Immature natural killer cell (primary cell): ENCODE measurements at regions not wholly inside any gene's neighbourhood (a gene's known extent, or its start where the extent isn't known, plus 50 kb on each side); places are given as distances from the start of the nearest gene placed in this dataset.

ENCODE experiments used
- DNase-seq, 3 donors: peaks; one replicate each; pipeline ENCODE4 v3.0.0; 2022; ENCODE audit warnings: mixed read lengths in 1 of 3
- H3K27ac Mint-ChIP-seq, 6 donors: one replicate each; pipeline ENCODE4 v1.8.0; 2020; ENCODE audit warnings: mixed read lengths in 6 of 6, mild to moderate bottlenecking in 5 of 6, inconsistent platforms in 4 of 6, moderate library complexity in 3 of 6
- H3K27me3 Mint-ChIP-seq, 3 donors: one replicate each; pipeline ENCODE4 v1.8.0; 2020 to 2021; ENCODE audit warnings: low read depth in 3 of 3, mild to moderate bottlenecking in 3 of 3, mixed read lengths in 3 of 3, moderate library complexity in 3 of 3, inconsistent platforms in 1 of 3
- H3K36me3 Mint-ChIP-seq, 3 donors: one replicate each; pipeline ENCODE4 v1.8.0; 2020; ENCODE audit warnings: mixed read lengths in 3 of 3, inconsistent platforms in 2 of 3, mild to moderate bottlenecking in 2 of 3
- H3K4me1 Mint-ChIP-seq, 2 donors: one replicate each; pipeline ENCODE4 v1.8.0; 2020; ENCODE audit warnings: inconsistent platforms in 2 of 2, mild to moderate bottlenecking in 2 of 2, mixed read lengths in 2 of 2, moderate library complexity in 1 of 2
- H3K4me3 Mint-ChIP-seq, 5 donors: one replicate each; pipeline ENCODE4 v1.8.0; 2020; ENCODE audit warnings: mild to moderate bottlenecking in 5 of 5, mixed read lengths in 5 of 5, inconsistent platforms in 3 of 5, moderate library complexity in 3 of 5
- H3K9me3 Mint-ChIP-seq, 6 donors: one replicate each; pipeline ENCODE4 v1.8.0; 2020; ENCODE audit warnings: mild to moderate bottlenecking in 6 of 6, mixed read lengths in 6 of 6, inconsistent platforms in 4 of 6, moderate library complexity in 3 of 6

DNA sequence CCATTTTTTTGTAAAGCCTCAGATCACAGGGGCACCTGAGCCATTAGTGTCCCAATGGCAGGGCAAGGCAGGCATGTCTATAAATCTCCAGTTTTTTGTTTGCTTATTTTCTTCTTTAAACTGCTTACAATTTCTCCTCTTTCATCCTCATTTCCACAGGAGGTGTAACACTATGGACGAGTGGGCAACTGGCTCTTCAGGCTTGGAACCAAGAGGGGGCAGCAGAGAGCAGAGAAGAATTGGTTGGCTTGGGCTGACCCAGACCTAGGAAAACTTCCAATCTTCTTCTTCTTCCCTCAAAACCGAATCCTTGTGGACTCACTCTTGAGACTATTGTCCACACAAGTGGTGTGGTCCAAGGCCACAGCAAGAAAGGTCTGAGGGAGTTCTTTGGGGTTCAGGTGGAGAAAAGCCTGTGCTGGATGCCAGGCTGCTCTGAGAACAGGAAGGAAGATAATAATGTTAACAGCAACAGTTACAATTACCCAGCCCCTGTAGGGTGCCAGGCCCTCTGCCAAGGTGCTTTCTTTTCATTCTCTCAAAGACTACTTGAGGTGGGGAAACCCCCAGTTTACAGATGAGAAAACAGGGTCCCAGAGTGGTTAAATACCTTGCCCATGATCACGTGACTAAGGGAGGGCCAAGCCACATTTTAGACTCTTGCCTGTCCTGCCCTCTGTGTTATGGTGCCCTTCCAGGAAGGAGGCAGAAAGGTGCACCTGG is 70.7 kb upstream of the E2F8 start:
- Mint-ChIP-seq H3K36me3 (no peaks in the 10 kb centered on the region), H3K4me3 (no peak overlapping the region), H3K27me3 (peaks cover 2 to 4% (median 2%) of the 10 kb centered on the region in 3 donors), H3K4me1 (peaks cover 4 to 5% of the 10 kb centered on the region in 2 donors), H3K27ac (no peak overlapping the region), H3K9me3 (no peaks in the 10 kb centered on the region)
- peak; percentile 6 to 35 (median 21) for DNase-seq

DNA sequence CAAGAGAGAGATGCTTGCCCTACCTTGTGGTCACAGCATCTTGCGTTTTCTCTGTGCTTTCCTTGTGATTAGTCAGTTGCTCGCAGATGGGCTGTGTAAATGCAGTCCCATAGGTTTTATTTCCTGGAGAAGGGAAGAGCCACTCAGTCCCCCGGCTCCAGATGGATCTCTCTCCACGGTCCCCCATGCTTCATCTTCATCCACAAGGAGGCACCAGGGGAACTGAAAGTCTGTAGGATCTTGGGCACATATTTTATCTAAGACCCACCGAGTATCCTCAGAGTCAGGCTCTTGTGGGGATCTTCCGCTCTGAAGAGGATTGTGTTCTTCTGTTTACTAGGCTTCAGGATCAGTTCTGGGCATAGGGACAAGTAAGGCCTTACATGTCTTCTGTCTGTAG is 66.8 kb upstream of the E2F8 start:
- Mint-ChIP-seq H3K27me3 (peaks cover 2 to 3% (median 2%) of the 10 kb centered on the region in 3 donors), H3K4me1 (peaks cover 4 to 5% of the 10 kb centered on the region in 2 donors), H3K9me3 (no peaks in the 10 kb centered on the region), H3K36me3 (no peaks in the 10 kb centered on the region), H3K27ac (no peak overlapping the region), H3K4me3 (no peak overlapping the region)
- no peak for DNase-seq

DNA sequence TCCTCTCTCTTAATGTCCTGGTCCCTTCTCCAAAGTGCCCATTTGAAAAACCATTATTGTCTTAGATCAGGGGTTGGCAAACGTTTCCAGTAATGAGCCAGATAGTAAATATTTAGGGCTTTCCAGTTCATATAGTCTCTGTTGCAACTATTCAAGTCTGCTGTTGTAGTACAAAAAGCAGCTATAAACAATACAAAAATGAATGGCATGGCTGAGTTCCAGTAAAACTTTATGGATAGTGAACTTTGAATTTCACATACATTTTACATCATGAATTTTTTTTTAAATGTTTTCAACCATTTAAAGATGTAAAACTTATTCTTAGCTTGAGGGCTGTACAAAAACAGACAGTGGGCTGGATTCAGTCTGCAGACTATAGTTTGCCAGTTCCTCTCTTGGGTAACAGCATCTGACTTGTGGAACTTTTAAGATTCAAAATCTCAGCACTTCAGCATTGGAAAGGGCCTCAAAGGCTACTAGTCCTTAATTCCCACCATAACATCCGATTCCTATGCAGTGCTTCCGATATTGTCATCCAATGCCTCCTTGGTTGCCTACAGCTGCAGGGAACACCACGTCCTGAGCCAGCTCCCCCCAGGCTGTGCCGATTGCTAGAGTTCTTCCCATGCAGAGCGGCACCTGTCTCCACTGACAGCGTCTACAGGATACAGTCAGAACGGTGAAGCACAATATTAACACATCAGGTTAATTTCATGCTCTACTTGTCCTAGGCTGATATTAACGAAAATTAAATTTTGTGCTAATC is 65.6 kb upstream of the E2F8 start:
- Mint-ChIP-seq H3K4me1 (peaks cover 2% of the 10 kb centered on the region in 2 donors), H3K9me3 (no peaks in the 10 kb centered on the region), H3K27ac (no peak overlapping the region), H3K27me3 (peaks cover 2 to 3% (median 2%) of the 10 kb centered on the region in 3 donors), H3K36me3 (no peaks in the 10 kb centered on the region), H3K4me3 (no peak overlapping the region)
- DNase-seq: no peak

GRCh38 chr11:19301361-19301760 is 60.6 kb upstream of the E2F8 start:
- Mint-ChIP-seq H3K27me3 (peaks cover 2 to 4% (median 3%) of the 10 kb centered on the region in 3 donors), H3K9me3 (no peaks in the 10 kb centered on the region), H3K4me1 (no peaks in the 10 kb centered on the region), H3K36me3 (peaks cover 0 to 3% (median 0%) of the 10 kb centered on the region in 3 donors), H3K27ac (no peak overlapping the region), H3K4me3 (no peak overlapping the region)
- no peak for DNase-seq

DNA sequence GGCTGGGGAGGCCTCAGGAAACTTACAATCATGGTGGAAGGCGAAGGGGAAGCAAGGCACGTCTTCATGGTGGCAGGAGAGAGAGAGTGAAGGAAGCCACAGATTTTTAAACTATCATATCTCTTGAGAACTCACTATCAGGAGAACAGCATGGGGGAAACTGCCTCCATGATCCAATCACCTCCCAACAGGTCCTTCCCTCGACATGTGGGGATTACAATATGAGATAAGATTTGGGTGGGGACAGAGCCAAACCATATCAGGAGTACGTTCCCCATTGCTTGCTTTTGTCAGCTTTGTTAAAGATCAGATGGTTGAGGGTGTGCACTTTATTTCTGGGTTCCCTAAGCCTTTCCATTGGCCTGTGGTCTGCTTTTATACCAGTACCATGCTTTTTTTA is 53.7 kb upstream of the E2F8 start:
- no peak overlapping the region for H3K27ac Mint-ChIP-seq
- H3K4me1 Mint-ChIP-seq: no peaks in the 10 kb centered on the region
- no peak for DNase-seq
- H3K9me3 Mint-ChIP-seq: no peaks in the 10 kb centered on the region
- H3K36me3 Mint-ChIP-seq: peaks cover 0 to 7% (median 0%) of the 10 kb centered on the region in 3 donors
- H3K27me3 Mint-ChIP-seq: peaks cover 2 to 4% (median 2%) of the 10 kb centered on the region in 3 donors
- no peak overlapping the region for H3K4me3 Mint-ChIP-seq

GRCh38 chr11:19291064-19291463 is 50.3 kb upstream of the E2F8 start:
- Mint-ChIP-seq H3K27ac (no peak overlapping the region), H3K4me1 (peaks cover 1 to 3% of the 10 kb centered on the region in 2 donors), H3K27me3 (peaks cover 0 to 2% (median 0%) of the 10 kb centered on the region in 3 donors), H3K4me3 (no peak overlapping the region), H3K36me3 (peaks cover 0 to 5% (median 0%) of the 10 kb centered on the region in 3 donors), H3K9me3 (no peaks in the 10 kb centered on the region)
- DNase-seq: no peak
